ENCODE measurements at regions not wholly inside any gene's neighbourhood (a gene's known extent, or its start where the extent isn't known, plus 50 kb on each side); places are given as distances from the start of the nearest gene placed in this dataset.
A peak's percentile ranks its signal among the peaks of the same experiment; 100 is the strongest.

- no peak overlapping the region for H3K27ac ChIP-seq (ENCODE audit: low read depth, low read length)
- no peak overlapping the region for H3K4me3 ChIP-seq (ENCODE audit: low read length)
- no peaks in the 10 kb centered on the region for H3F3A ChIP-seq (ENCODE audit: control insufficient read depth, insufficient read depth)
- H3K9me3 ChIP-seq (ENCODE audit: control insufficient read depth, insufficient read depth, low read length): no peaks in the 10 kb centered on the region
- no peak for TF ChIP-seq EZH2phosphoT487 (IDR thresholded peaks at IDR 0.05; ENCODE audit: borderline replicate concordance, low read length)
- no peak for TF ChIP-seq CTCF (IDR thresholded peaks at IDR 0.05; ENCODE audit: low read depth, low read length, poor library complexity, severe bottlenecking)
- no peaks in the 10 kb centered on the region for H3K9me2 ChIP-seq (replicated peaks; ENCODE audit: control insufficient read depth, low read length)
- no peaks in the 10 kb centered on the region for H4K20me1 ChIP-seq (ENCODE audit: control insufficient read depth, insufficient read depth, low read depth, low read length)
- no peaks in the 10 kb centered on the region for H3K36me3 ChIP-seq (ENCODE audit: control insufficient read depth, low read length)
- H3K4me1 ChIP-seq (ENCODE audit: control insufficient read depth, low read length): no peaks in the 10 kb centered on the region
- H3K27me3 ChIP-seq (ENCODE audit: control insufficient read depth, low read length): peaks cover 5% of the 10 kb centered on the region; the same call in 1 of the 2 replicates
- no peak overlapping the region for H3K4me2 ChIP-seq (ENCODE audit: low read length)
- H3K79me2 ChIP-seq (ENCODE audit: control insufficient read depth, low read length): no peaks in the 10 kb centered on the region
Observed at GRCh38 chr13:75220861-75221260, 261.1 kb downstream of the TBC1D4 start.

- no peak overlapping the region for H3K4me3 ChIP-seq (ENCODE audit: low read length)
- no peak overlapping the region; the same call in 1 of the 2 replicates for H3K4me2 ChIP-seq (ENCODE audit: low read length)
Observed at GRCh38 chr13:75220238-75220542, 261.8 kb downstream of the TBC1D4 start.

GRCh38 chr13:75219479-75220237 lies 262.3 kb downstream of the TBC1D4 start:
- peak; percentile 97 for TF ChIP-seq CTCF (IDR thresholded peaks at IDR 0.05; ENCODE audit: low read depth, low read length, poor library complexity, severe bottlenecking)
- TF ChIP-seq EZH2phosphoT487 (IDR thresholded peaks at IDR 0.05; ENCODE audit: borderline replicate concordance, low read length): no peak
- Histone ChIP-seq H3K9me3 (ENCODE audit: control insufficient read depth, insufficient read depth, low read length) (no peaks in the 10 kb centered on the region), H3K27me3 (ENCODE audit: control insufficient read depth, low read length) (peaks cover 10% of the 10 kb centered on the region), H3K4me2 (ENCODE audit: low read length) (peak overlapping the region; percentile 18; the same call in 1 of the 2 replicates), H4K20me1 (ENCODE audit: control insufficient read depth, insufficient read depth, low read depth, low read length) (no peaks in the 10 kb centered on the region), H3K27ac (ENCODE audit: low read depth, low read length) (no peak overlapping the region), H3K9me2 (replicated peaks; ENCODE audit: control insufficient read depth, low read length) (no peaks in the 10 kb centered on the region), H3F3A (ENCODE audit: control insufficient read depth, insufficient read depth) (no peaks in the 10 kb centered on the region), H3K4me3 (ENCODE audit: low read length) (no peak overlapping the region), H3K4me1 (ENCODE audit: control insufficient read depth, low read length) (no peaks in the 10 kb centered on the region), H3K36me3 (ENCODE audit: control insufficient read depth, low read length) (no peaks in the 10 kb centered on the region), H3K79me2 (ENCODE audit: control insufficient read depth, low read length) (no peaks in the 10 kb centered on the region)

More at GRCh38 chr13:75220238-75220542, 261.8 kb downstream of the TBC1D4 start:
- Histone ChIP-seq H3K9me2 (replicated peaks; ENCODE audit: control insufficient read depth, low read length) (no peaks in the 10 kb centered on the region), H3K4me1 (ENCODE audit: control insufficient read depth, low read length) (no peaks in the 10 kb centered on the region), H3K27ac (ENCODE audit: low read depth, low read length) (no peak overlapping the region), H3K9me3 (ENCODE audit: control insufficient read depth, insufficient read depth, low read length) (no peaks in the 10 kb centered on the region), H3K27me3 (ENCODE audit: control insufficient read depth, low read length) (peaks cover 10% of the 10 kb centered on the region), H3K79me2 (ENCODE audit: control insufficient read depth, low read length) (no peaks in the 10 kb centered on the region), H3F3A (ENCODE audit: control insufficient read depth, insufficient read depth) (no peaks in the 10 kb centered on the region), H4K20me1 (ENCODE audit: control insufficient read depth, insufficient read depth, low read depth, low read length) (no peaks in the 10 kb centered on the region), H3K36me3 (ENCODE audit: control insufficient read depth, low read length) (no peaks in the 10 kb centered on the region)
- TF ChIP-seq CTCF (IDR thresholded peaks at IDR 0.05; ENCODE audit: low read depth, low read length, poor library complexity, severe bottlenecking): no peak
- TF ChIP-seq EZH2phosphoT487 (IDR thresholded peaks at IDR 0.05; ENCODE audit: borderline replicate concordance, low read length): no peak
